ENCODE measurements at regions not wholly inside any gene's neighbourhood (a gene's known extent, or its start where the extent isn't known, plus 50 kb on each side); places are given as distances from the start of the nearest gene placed in this dataset.

GRCh38 chr16:9527976-9528375, 436.5 kb downstream of the HAPSTR1 start:
- TF ChIP-seq, protein P1, sequence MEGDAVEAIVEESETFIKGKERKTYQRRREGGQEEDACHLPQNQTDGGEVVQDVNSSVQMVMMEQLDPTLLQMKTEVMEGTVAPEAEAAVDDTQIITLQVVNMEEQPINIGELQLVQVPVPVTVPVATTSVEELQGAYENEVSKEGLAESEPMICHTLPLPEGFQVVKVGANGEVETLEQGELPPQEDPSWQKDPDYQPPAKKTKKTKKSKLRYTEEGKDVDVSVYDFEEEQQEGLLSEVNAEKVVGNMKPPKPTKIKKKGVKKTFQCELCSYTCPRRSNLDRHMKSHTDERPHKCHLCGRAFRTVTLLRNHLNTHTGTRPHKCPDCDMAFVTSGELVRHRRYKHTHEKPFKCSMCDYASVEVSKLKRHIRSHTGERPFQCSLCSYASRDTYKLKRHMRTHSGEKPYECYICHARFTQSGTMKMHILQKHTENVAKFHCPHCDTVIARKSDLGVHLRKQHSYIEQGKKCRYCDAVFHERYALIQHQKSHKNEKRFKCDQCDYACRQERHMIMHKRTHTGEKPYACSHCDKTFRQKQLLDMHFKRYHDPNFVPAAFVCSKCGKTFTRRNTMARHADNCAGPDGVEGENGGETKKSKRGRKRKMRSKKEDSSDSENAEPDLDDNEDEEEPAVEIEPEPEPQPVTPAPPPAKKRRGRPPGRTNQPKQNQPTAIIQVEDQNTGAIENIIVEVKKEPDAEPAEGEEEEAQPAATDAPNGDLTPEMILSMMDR (IDR thresholded peaks at IDR 0.05; ENCODE audit: insufficient read depth, low read length): no peak
- TF ChIP-seq POLR2AphosphoS5 (IDR thresholded peaks at IDR 0.05; ENCODE audit: low read depth) (no peak), SPI1 (IDR thresholded peaks at IDR 0.05; ENCODE audit: borderline replicate concordance, low read depth) (no peak)
